ENCODE measurements at regions not wholly inside any gene's neighbourhood (a gene's known extent, or its start where the extent isn't known, plus 50 kb on each side); places are given as distances from the start of the nearest gene placed in this dataset.

DNA sequence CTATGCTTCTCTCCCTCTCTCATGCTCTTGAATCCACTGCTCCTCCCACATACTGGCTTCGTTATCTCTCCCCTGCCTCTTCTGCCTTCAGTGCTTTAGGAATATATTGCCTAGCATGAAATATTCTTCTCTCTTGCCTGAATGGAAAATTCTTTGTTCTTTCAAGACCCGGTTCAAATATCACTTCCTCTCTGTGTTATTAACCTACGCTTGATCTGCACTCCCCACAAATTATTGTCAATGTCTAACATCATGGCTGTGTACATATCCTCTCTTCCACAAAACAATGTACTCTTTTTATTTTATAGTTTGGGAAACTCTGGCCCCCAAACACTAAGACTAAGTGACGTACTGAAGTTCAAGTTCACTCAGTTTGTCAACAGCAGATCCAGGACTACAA is 211.0 kb downstream of the SEC61B start:
- no peak overlapping the region for H3K27ac Mint-ChIP-seq
- no peak for DNase-seq (ENCODE audit: low spot score)
- POLR2A ChIA-PET = no interaction called here
- CTCF ChIA-PET = no interaction called here
- TF ChIP-seq ZNF219 (CRISPR knock-in tag; IDR thresholded peaks at IDR 0.05; ENCODE audit: borderline replicate concordance) (no peak), NFATC4 (CRISPR knock-in tag; IDR thresholded peaks at IDR 0.05) (no peak), FOXJ3 (CRISPR knock-in tag; IDR thresholded peaks at IDR 0.05; ENCODE audit: borderline replicate concordance) (no peak), ZNF396 (CRISPR knock-in tag; IDR thresholded peaks at IDR 0.05; ENCODE audit: borderline replicate concordance) (no peak)
- TF ChIP-seq, protein P1, sequence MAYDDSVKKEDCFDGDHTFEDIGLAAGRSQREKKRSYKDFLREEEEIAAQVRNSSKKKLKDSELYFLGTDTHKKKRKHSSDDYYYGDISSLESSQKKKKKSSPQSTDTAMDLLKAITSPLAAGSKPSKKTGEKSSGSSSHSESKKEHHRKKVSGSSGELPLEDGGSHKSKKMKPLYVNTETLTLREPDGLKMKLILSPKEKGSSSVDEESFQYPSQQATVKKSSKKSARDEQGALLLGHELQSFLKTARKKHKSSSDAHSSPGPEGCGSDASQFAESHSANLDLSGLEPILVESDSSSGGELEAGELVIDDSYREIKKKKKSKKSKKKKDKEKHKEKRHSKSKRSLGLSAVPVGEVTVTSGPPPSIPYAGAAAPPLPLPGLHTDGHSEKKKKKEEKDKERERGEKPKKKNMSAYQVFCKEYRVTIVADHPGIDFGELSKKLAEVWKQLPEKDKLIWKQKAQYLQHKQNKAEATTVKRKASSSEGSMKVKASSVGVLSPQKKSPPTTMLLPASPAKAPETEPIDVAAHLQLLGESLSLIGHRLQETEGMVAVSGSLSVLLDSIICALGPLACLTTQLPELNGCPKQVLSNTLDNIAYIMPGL (CRISPR knock-in tag; IDR thresholded peaks at IDR 0.05) = no peak
- TF ChIP-seq, protein P2, sequence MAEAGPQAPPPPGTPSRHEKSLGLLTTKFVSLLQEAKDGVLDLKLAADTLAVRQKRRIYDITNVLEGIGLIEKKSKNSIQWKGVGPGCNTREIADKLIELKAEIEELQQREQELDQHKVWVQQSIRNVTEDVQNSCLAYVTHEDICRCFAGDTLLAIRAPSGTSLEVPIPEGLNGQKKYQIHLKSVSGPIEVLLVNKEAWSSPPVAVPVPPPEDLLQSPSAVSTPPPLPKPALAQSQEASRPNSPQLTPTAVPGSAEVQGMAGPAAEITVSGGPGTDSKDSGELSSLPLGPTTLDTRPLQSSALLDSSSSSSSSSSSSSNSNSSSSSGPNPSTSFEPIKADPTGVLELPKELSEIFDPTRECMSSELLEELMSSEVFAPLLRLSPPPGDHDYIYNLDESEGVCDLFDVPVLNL (CRISPR knock-in tag; IDR thresholded peaks at IDR 0.05; ENCODE audit: borderline replicate concordance, low read depth) = no peak
- TF ChIP-seq, protein P3, sequence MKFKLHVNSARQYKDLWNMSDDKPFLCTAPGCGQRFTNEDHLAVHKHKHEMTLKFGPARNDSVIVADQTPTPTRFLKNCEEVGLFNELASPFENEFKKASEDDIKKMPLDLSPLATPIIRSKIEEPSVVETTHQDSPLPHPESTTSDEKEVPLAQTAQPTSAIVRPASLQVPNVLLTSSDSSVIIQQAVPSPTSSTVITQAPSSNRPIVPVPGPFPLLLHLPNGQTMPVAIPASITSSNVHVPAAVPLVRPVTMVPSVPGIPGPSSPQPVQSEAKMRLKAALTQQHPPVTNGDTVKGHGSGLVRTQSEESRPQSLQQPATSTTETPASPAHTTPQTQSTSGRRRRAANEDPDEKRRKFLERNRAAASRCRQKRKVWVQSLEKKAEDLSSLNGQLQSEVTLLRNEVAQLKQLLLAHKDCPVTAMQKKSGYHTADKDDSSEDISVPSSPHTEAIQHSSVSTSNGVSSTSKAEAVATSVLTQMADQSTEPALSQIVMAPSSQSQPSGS (CRISPR knock-in tag; IDR thresholded peaks at IDR 0.05; ENCODE audit: borderline replicate concordance, low read depth) = no peak
- TF ChIP-seq, protein P4, sequence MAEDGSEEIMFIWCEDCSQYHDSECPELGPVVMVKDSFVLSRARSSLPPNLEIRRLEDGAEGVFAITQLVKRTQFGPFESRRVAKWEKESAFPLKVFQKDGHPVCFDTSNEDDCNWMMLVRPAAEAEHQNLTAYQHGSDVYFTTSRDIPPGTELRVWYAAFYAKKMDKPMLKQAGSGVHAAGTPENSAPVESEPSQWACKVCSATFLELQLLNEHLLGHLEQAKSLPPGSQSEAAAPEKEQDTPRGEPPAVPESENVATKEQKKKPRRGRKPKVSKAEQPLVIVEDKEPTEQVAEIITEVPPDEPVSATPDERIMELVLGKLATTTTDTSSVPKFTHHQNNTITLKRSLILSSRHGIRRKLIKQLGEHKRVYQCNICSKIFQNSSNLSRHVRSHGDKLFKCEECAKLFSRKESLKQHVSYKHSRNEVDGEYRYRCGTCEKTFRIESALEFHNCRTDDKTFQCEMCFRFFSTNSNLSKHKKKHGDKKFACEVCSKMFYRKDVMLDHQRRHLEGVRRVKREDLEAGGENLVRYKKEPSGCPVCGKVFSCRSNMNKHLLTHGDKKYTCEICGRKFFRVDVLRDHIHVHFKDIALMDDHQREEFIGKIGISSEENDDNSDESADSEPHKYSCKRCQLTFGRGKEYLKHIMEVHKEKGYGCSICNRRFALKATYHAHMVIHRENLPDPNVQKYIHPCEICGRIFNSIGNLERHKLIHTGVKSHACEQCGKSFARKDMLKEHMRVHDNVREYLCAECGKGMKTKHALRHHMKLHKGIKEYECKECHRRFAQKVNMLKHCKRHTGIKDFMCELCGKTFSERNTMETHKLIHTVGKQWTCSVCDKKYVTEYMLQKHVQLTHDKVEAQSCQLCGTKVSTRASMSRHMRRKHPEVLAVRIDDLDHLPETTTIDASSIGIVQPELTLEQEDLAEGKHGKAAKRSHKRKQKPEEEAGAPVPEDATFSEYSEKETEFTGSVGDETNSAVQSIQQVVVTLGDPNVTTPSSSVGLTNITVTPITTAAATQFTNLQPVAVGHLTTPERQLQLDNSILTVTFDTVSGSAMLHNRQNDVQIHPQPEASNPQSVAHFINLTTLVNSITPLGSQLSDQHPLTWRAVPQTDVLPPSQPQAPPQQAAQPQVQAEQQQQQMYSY (CRISPR knock-in tag; IDR thresholded peaks at IDR 0.05) = no peak
- TF ChIP-seq, protein P5, sequence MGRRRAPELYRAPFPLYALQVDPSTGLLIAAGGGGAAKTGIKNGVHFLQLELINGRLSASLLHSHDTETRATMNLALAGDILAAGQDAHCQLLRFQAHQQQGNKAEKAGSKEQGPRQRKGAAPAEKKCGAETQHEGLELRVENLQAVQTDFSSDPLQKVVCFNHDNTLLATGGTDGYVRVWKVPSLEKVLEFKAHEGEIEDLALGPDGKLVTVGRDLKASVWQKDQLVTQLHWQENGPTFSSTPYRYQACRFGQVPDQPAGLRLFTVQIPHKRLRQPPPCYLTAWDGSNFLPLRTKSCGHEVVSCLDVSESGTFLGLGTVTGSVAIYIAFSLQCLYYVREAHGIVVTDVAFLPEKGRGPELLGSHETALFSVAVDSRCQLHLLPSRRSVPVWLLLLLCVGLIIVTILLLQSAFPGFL (CRISPR knock-in tag; IDR thresholded peaks at IDR 0.05; ENCODE audit: borderline replicate concordance) = no peak
- TF ChIP-seq, protein P6, sequence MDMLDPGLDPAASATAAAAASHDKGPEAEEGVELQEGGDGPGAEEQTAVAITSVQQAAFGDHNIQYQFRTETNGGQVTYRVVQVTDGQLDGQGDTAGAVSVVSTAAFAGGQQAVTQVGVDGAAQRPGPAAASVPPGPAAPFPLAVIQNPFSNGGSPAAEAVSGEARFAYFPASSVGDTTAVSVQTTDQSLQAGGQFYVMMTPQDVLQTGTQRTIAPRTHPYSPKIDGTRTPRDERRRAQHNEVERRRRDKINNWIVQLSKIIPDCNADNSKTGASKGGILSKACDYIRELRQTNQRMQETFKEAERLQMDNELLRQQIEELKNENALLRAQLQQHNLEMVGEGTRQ (CRISPR knock-in tag; IDR thresholded peaks at IDR 0.05) = no peak
- TF ChIP-seq, protein P7, sequence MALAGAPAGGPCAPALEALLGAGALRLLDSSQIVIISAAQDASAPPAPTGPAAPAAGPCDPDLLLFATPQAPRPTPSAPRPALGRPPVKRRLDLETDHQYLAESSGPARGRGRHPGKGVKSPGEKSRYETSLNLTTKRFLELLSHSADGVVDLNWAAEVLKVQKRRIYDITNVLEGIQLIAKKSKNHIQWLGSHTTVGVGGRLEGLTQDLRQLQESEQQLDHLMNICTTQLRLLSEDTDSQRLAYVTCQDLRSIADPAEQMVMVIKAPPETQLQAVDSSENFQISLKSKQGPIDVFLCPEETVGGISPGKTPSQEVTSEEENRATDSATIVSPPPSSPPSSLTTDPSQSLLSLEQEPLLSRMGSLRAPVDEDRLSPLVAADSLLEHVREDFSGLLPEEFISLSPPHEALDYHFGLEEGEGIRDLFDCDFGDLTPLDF (CRISPR knock-in tag; IDR thresholded peaks at IDR 0.05) = no peak
- H3K4me1 Mint-ChIP-seq = peaks cover 18% of the 10 kb centered on the region
- no peaks in the 10 kb centered on the region for H3K36me3 Mint-ChIP-seq
- H3K9me3 Mint-ChIP-seq = peaks cover 11% of the 10 kb centered on the region
- H3K27me3 Mint-ChIP-seq (ENCODE audit: low read depth) = no peaks in the 10 kb centered on the region; the same call in 1 of the 2 replicates
- no peak for ATAC-seq
- no peak overlapping the region for H3K4me3 Mint-ChIP-seq

DNA sequence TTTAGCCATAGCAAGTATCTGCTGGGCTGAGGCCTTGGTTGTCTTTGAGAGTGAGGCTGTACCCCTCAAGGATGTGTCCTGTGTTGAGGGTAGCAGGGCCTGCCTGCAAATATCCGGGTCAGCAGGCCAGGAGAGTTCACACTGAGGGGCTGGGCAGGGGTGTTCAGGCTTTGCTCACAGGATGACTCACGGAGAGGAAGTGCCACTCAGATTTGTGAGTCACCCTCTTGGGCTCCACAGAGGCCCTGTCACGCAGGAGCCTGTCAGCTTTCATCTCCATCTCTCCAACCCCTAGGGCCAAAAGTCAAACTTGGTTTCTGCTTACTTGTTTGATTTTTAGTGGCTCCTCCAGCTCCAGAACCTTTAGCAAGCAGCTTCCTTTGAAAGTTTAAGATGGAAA is 211.5 kb downstream of the SEC61B start:
- Mint-ChIP-seq H3K36me3 (no peaks in the 10 kb centered on the region), H3K27me3 (ENCODE audit: low read depth) (no peaks in the 10 kb centered on the region; the same call in 1 of the 2 replicates), H3K4me1 (peaks cover 22% of the 10 kb centered on the region), H3K4me3 (no peak overlapping the region), H3K9me3 (peaks cover 14% of the 10 kb centered on the region), H3K27ac (no peak overlapping the region)
- ATAC-seq = no peak; the same call in 1 of the 2 replicates
- CTCF ChIA-PET = no interaction called here
- DNase-seq (ENCODE audit: low spot score) = no peak
- POLR2A ChIA-PET = no interaction called here
- TF ChIP-seq, protein P8, sequence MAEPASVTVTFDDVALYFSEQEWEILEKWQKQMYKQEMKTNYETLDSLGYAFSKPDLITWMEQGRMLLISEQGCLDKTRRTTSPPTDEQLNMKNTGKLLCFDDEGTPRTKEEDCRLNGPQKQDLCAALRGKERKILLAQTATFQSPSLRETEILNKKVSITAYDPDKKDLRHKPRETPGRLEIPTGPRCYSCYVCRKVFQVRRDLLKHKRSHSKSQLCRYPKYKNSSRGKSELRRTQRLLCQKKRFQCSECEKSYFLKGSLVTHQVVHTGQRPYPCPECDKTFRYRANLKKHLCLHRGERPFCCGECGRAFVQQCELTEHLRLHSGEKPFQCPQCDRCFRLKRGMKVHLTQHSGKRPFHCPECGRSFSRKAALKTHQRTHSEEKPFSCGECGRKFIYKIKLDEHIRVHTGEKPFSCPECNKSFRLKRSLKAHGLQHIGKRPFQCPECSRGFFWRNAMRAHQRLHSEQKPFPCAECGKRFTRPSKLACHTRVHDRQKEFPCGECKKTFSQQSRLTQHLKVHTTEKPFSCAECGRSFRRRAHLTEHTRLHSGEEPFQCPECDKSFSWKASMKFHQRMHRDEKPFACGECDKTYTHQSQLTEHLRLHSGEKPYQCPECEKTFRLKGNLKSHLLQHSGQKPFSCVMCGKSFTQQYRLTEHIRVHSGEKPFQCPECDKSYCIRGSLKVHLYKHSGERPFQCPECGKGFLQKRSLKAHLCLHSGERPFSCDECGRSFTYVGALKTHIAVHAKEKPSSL (CRISPR knock-in tag; conservative IDR thresholded peaks at IDR 0.05) = no peak
- no peak for TF ChIP-seq CREM (CRISPR knock-in tag; IDR thresholded peaks at IDR 0.05)
- TF ChIP-seq, protein P9, sequence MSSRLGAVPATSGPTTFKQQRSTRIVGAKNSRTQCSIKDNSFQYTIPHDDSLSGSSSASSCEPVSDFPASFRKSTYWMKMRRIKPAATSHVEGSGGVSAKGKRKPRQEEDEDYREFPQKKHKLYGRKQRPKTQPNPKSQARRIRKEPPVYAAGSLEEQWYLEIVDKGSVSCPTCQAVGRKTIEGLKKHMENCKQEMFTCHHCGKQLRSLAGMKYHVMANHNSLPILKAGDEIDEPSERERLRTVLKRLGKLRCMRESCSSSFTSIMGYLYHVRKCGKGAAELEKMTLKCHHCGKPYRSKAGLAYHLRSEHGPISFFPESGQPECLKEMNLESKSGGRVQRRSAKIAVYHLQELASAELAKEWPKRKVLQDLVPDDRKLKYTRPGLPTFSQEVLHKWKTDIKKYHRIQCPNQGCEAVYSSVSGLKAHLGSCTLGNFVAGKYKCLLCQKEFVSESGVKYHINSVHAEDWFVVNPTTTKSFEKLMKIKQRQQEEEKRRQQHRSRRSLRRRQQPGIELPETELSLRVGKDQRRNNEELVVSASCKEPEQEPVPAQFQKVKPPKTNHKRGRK (CRISPR knock-in tag; IDR thresholded peaks at IDR 0.05; ENCODE audit: borderline replicate concordance) = no peak
- TF ChIP-seq ZNF219 (CRISPR knock-in tag; IDR thresholded peaks at IDR 0.05; ENCODE audit: borderline replicate concordance) = no peak
- TF ChIP-seq, protein P10, sequence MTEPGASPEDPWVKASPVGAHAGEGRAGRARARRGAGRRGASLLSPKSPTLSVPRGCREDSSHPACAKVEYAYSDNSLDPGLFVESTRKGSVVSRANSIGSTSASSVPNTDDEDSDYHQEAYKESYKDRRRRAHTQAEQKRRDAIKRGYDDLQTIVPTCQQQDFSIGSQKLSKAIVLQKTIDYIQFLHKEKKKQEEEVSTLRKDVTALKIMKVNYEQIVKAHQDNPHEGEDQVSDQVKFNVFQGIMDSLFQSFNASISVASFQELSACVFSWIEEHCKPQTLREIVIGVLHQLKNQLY (CRISPR knock-in tag; IDR thresholded peaks at IDR 0.05) = no peak

Measured in WTC11 (cell line).